GM12864 (cell line): ENCODE measurements at regions not wholly inside any gene's neighbourhood (a gene's known extent, or its start where the extent isn't known, plus 50 kb on each side); places are given as distances from the start of the nearest gene placed in this dataset.
"Not testable (repeated sequence)": the region's sequence is repeated elsewhere in the genome, so short reads cannot be mapped to it uniquely, and the experiment has no call there.

Experiments
- DNase-seq: peaks from one replicate; pipeline ENCODE4 v3.0.0-alpha.2; 2011; ENCODE audit warnings: low read depth
- H3K4me3 ChIP-seq: 2 replicates; pipeline ENCODE4 v1.5.1; 2011; ENCODE audit warnings: mild to moderate bottlenecking, low read depth, low read length, control low read depth
- CTCF ChIP-seq: IDR thresholded peaks from 2 replicates; pipeline ENCODE4 v1.5.1; 2011; ENCODE audit warnings: low read depth, mild to moderate bottlenecking, moderate library complexity, low read length, control low read depth, inconsistent platforms; ENCODE audit errors: missing control alignments

GRCh38 chr1:163571950-163572349, 250.2 kb downstream of the NUF2 start:
- no peak overlapping the region for H3K4me3 ChIP-seq
- TF ChIP-seq CTCF = no peak
- DNase-seq = no peak

GRCh38 chr1:163574119-163574518, 252.4 kb downstream of the NUF2 start:
- no peak for TF ChIP-seq CTCF
- H3K4me3 ChIP-seq = no peak overlapping the region
- no peak for DNase-seq

- H3K4me3 ChIP-seq = no peak overlapping the region
- TF ChIP-seq CTCF = no peak
- DNase-seq = no peak
Observed at GRCh38 chr1:163580926-163581325, 259.2 kb downstream of the NUF2 start.

GRCh38 chr1:163583661-163584181, 262.0 kb downstream of the NUF2 start:
- TF ChIP-seq CTCF = no peak
- H3K4me3 ChIP-seq = no peak overlapping the region
- DNase-seq = no peak

GRCh38 chr1:163585796-163586195, 264.0 kb downstream of the NUF2 start:
- no peak for TF ChIP-seq CTCF
- DNase-seq = no peak
- no peak overlapping the region for H3K4me3 ChIP-seq

GRCh38 chr1:163588796-163589195, 267.0 kb downstream of the NUF2 start:
- no peak for TF ChIP-seq CTCF
- DNase-seq = no peak
- H3K4me3 ChIP-seq = no peak overlapping the region

- H3K4me3 ChIP-seq = no peak overlapping the region
- DNase-seq = no peak
- TF ChIP-seq CTCF = no peak
Observed at GRCh38 chr1:163589735-163590134, 268.0 kb downstream of the NUF2 start.

GRCh38 chr1:163591131-163591530, 269.4 kb downstream of the NUF2 start:
- H3K4me3 ChIP-seq, DNase-seq: not testable (repeated sequence)

GRCh38 chr1:163592623-163593022, 270.9 kb downstream of the NUF2 start:
- DNase-seq, H3K4me3 ChIP-seq: not testable (repeated sequence)

GRCh38 chr1:163596106-163596505, 274.4 kb downstream of the NUF2 start:
- not testable (repeated sequence) for DNase-seq, H3K4me3 ChIP-seq
